ENCODE measurements at regions not wholly inside any gene's neighbourhood (a gene's known extent, or its start where the extent isn't known, plus 50 kb on each side); places are given as distances from the start of the nearest gene placed in this dataset.

GRCh38 chr12:63264629-63265028, 113.6 kb upstream of the AVPR1A start:
- H3K36me3 ChIP-seq (ENCODE audit: insufficient read depth, low read length, poor library complexity, severe bottlenecking) = no peaks in the 10 kb centered on the region
- no peaks in the 10 kb centered on the region for H3K27me3 ChIP-seq (replicated peaks; ENCODE audit: insufficient read depth, low read depth, low read length, poor library complexity)
- no peak overlapping the region for H3K27ac ChIP-seq (ENCODE audit: low read depth, low read length, poor library complexity, severe bottlenecking)
- H3K4me1 ChIP-seq (ENCODE audit: insufficient read depth, low read length, poor library complexity, severe bottlenecking) = no peaks in the 10 kb centered on the region
- POLR2A ChIA-PET (ENCODE audit: low non-redundant PET) = no interaction called here
- CTCF ChIA-PET = no interaction called here
- TF ChIP-seq, protein P1, sequence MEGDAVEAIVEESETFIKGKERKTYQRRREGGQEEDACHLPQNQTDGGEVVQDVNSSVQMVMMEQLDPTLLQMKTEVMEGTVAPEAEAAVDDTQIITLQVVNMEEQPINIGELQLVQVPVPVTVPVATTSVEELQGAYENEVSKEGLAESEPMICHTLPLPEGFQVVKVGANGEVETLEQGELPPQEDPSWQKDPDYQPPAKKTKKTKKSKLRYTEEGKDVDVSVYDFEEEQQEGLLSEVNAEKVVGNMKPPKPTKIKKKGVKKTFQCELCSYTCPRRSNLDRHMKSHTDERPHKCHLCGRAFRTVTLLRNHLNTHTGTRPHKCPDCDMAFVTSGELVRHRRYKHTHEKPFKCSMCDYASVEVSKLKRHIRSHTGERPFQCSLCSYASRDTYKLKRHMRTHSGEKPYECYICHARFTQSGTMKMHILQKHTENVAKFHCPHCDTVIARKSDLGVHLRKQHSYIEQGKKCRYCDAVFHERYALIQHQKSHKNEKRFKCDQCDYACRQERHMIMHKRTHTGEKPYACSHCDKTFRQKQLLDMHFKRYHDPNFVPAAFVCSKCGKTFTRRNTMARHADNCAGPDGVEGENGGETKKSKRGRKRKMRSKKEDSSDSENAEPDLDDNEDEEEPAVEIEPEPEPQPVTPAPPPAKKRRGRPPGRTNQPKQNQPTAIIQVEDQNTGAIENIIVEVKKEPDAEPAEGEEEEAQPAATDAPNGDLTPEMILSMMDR (conservative IDR thresholded peaks at IDR 0.05; ENCODE audit: low read depth, low read length) = no peak
- TF ChIP-seq EZH2 (IDR thresholded peaks at IDR 0.05; ENCODE audit: borderline replicate concordance, low read depth, low read length, poor library complexity, severe bottlenecking) = no peak
- intact Hi-C loops (cut with micrococcal nuclease; ENCODE audit: unreplicated experiment) = no loop called here
- BruUV-seq (replicated peaks) = no TSS peak
- H3K9me3 ChIP-seq (ENCODE audit: low read depth, low read length, poor library complexity, severe bottlenecking) = peaks cover 12% of the 10 kb centered on the region
- no peak for DNase-seq (ENCODE audit: low spot score)
- no peak overlapping the region for H3K4me3 ChIP-seq (ENCODE audit: low read depth, low read length, poor library complexity, severe bottlenecking)

DNA sequence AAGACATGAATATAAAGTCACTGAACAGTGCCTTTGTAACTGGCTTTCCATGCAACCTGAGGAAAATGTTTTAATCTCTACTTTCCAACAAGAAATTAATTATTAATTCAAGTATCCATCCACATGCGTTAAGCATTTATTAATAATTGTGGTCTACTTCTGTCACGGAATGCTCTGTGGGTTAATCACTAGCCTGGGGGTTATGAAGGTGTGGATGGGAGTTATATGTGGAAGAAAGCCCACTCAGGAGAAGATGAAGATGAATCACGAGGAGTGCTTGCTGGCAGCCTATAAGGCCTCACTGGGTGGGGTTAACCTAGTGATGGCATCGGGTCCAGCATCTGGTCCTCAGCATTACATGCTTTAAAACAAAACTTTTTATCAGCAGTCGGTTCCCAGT, 99.5 kb upstream of the AVPR1A start:
- POLR2A ChIA-PET (ENCODE audit: low non-redundant PET) = no interaction called here
- Histone ChIP-seq H3K27me3 (replicated peaks; ENCODE audit: insufficient read depth, low read depth, low read length, poor library complexity) (no peaks in the 10 kb centered on the region), H3K36me3 (ENCODE audit: insufficient read depth, low read length, poor library complexity, severe bottlenecking) (no peaks in the 10 kb centered on the region), H3K27ac (ENCODE audit: low read depth, low read length, poor library complexity, severe bottlenecking) (no peak overlapping the region), H3K9me3 (ENCODE audit: low read depth, low read length, poor library complexity, severe bottlenecking) (no peaks in the 10 kb centered on the region), H3K4me1 (ENCODE audit: insufficient read depth, low read length, poor library complexity, severe bottlenecking) (no peaks in the 10 kb centered on the region), H3K4me3 (ENCODE audit: low read depth, low read length, poor library complexity, severe bottlenecking) (no peak overlapping the region)
- BruUV-seq (replicated peaks) = no TSS peak
- TF ChIP-seq, protein P1 (conservative IDR thresholded peaks at IDR 0.05; ENCODE audit: low read depth, low read length) = no peak
- TF ChIP-seq EZH2 (IDR thresholded peaks at IDR 0.05; ENCODE audit: borderline replicate concordance, low read depth, low read length, poor library complexity, severe bottlenecking) = no peak
- intact Hi-C loops (cut with micrococcal nuclease; ENCODE audit: unreplicated experiment) = no loop called here
- no peak for DNase-seq (ENCODE audit: low spot score)
- CTCF ChIA-PET = no interaction called here

DNA sequence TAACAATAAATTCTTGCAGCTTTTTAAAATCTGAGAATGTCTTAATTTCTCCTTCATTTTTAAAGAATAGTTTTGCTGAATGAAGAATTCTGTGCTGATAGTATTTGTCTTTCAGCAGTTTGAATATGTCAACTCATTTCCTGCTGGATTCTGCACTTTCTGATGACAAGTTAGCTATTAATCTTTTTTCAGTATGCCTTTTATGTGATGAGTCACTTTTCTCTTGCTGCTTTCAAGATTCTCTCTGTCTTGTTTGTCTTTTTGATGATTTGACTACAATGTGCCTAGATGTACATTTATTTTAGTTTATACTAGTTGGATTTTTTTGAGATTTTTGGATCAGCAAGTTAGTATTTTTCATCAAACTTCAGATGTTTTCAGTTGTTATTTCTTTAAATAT, 87.9 kb upstream of the AVPR1A start:
- POLR2A ChIA-PET (ENCODE audit: low non-redundant PET) = no interaction called here
- CTCF ChIA-PET = no interaction called here
- no peak overlapping the region for H3K4me3 ChIP-seq (ENCODE audit: low read depth, low read length, poor library complexity, severe bottlenecking)
- BruUV-seq (replicated peaks) = no TSS peak
- DNase-seq (ENCODE audit: low spot score) = peak; percentile 31
- H3K36me3 ChIP-seq (ENCODE audit: insufficient read depth, low read length, poor library complexity, severe bottlenecking) = no peaks in the 10 kb centered on the region
- no peaks in the 10 kb centered on the region for H3K27me3 ChIP-seq (replicated peaks; ENCODE audit: insufficient read depth, low read depth, low read length, poor library complexity)
- no peaks in the 10 kb centered on the region for H3K4me1 ChIP-seq (ENCODE audit: insufficient read depth, low read length, poor library complexity, severe bottlenecking)
- no peak for TF ChIP-seq EZH2 (IDR thresholded peaks at IDR 0.05; ENCODE audit: borderline replicate concordance, low read depth, low read length, poor library complexity, severe bottlenecking)
- TF ChIP-seq, protein P1 (conservative IDR thresholded peaks at IDR 0.05; ENCODE audit: low read depth, low read length) = no peak
- no peaks in the 10 kb centered on the region for H3K9me3 ChIP-seq (ENCODE audit: low read depth, low read length, poor library complexity, severe bottlenecking)
- no peak overlapping the region for H3K27ac ChIP-seq (ENCODE audit: low read depth, low read length, poor library complexity, severe bottlenecking)
- intact Hi-C loops (cut with micrococcal nuclease; ENCODE audit: unreplicated experiment) = no loop called here

All from A673 (cell line).